ENCODE measurements at regions not wholly inside any gene's neighbourhood (a gene's known extent, or its start where the extent isn't known, plus 50 kb on each side); places are given as distances from the start of the nearest gene placed in this dataset.

GRCh38 chr5:31047007-31047406, 146.5 kb upstream of the CDH6 start:
- TF ChIP-seq, protein P1, sequence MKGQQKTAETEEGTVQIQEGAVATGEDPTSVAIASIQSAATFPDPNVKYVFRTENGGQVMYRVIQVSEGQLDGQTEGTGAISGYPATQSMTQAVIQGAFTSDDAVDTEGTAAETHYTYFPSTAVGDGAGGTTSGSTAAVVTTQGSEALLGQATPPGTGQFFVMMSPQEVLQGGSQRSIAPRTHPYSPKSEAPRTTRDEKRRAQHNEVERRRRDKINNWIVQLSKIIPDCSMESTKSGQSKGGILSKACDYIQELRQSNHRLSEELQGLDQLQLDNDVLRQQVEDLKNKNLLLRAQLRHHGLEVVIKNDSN (IDR thresholded peaks at IDR 0.05), result no peak
- TF ChIP-seq, protein P2, sequence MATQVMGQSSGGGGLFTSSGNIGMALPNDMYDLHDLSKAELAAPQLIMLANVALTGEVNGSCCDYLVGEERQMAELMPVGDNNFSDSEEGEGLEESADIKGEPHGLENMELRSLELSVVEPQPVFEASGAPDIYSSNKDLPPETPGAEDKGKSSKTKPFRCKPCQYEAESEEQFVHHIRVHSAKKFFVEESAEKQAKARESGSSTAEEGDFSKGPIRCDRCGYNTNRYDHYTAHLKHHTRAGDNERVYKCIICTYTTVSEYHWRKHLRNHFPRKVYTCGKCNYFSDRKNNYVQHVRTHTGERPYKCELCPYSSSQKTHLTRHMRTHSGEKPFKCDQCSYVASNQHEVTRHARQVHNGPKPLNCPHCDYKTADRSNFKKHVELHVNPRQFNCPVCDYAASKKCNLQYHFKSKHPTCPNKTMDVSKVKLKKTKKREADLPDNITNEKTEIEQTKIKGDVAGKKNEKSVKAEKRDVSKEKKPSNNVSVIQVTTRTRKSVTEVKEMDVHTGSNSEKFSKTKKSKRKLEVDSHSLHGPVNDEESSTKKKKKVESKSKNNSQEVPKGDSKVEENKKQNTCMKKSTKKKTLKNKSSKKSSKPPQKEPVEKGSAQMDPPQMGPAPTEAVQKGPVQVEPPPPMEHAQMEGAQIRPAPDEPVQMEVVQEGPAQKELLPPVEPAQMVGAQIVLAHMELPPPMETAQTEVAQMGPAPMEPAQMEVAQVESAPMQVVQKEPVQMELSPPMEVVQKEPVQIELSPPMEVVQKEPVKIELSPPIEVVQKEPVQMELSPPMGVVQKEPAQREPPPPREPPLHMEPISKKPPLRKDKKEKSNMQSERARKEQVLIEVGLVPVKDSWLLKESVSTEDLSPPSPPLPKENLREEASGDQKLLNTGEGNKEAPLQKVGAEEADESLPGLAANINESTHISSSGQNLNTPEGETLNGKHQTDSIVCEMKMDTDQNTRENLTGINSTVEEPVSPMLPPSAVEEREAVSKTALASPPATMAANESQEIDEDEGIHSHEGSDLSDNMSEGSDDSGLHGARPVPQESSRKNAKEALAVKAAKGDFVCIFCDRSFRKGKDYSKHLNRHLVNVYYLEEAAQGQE (IDR thresholded peaks at IDR 0.05; ENCODE audit: low read depth), result no peak
- TF ChIP-seq EGR1 (IDR thresholded peaks at IDR 0.05) (no peak), EP300 (IDR thresholded peaks at IDR 0.05; ENCODE audit: borderline replicate concordance) (no peak), FOXM1 (IDR thresholded peaks at IDR 0.05; ENCODE audit: borderline replicate concordance, low read depth) (no peak), TCF12 (IDR thresholded peaks at IDR 0.05; ENCODE audit: low read depth) (no peak), CREB1 (IDR thresholded peaks at IDR 0.05; ENCODE audit: low read depth) (no peak)

Data from Ishikawa (cell line).